ENCODE measurements at regions not wholly inside any gene's neighbourhood (a gene's known extent, or its start where the extent isn't known, plus 50 kb on each side); places are given as distances from the start of the nearest gene placed in this dataset.

- H3K4me3 ChIP-seq (ENCODE audit: low read depth, low read length): no peak overlapping the region
- DNase-seq (ENCODE audit: low read depth): no peak
- TF ChIP-seq, protein P1, sequence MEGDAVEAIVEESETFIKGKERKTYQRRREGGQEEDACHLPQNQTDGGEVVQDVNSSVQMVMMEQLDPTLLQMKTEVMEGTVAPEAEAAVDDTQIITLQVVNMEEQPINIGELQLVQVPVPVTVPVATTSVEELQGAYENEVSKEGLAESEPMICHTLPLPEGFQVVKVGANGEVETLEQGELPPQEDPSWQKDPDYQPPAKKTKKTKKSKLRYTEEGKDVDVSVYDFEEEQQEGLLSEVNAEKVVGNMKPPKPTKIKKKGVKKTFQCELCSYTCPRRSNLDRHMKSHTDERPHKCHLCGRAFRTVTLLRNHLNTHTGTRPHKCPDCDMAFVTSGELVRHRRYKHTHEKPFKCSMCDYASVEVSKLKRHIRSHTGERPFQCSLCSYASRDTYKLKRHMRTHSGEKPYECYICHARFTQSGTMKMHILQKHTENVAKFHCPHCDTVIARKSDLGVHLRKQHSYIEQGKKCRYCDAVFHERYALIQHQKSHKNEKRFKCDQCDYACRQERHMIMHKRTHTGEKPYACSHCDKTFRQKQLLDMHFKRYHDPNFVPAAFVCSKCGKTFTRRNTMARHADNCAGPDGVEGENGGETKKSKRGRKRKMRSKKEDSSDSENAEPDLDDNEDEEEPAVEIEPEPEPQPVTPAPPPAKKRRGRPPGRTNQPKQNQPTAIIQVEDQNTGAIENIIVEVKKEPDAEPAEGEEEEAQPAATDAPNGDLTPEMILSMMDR (IDR thresholded peaks at IDR 0.05; ENCODE audit: insufficient read depth, low read depth, low read length, missing control alignments): no peak
Observed at GRCh38 chr13:28550091-28550490, 55.2 kb upstream of the FLT1 start.

GRCh38 chr13:28548872-28549271 is 53.9 kb upstream of the FLT1 start:
- TF ChIP-seq, protein P1 (IDR thresholded peaks at IDR 0.05; ENCODE audit: insufficient read depth, low read depth, low read length, missing control alignments): no peak
- no peak for DNase-seq (ENCODE audit: low read depth)
- no peak overlapping the region for H3K4me3 ChIP-seq (ENCODE audit: low read depth, low read length)

GRCh38 chr13:28548468-28548867 is 53.5 kb upstream of the FLT1 start:
- no peak overlapping the region for H3K4me3 ChIP-seq (ENCODE audit: low read depth, low read length)
- no peak for DNase-seq (ENCODE audit: low read depth)
- TF ChIP-seq, protein P1 (IDR thresholded peaks at IDR 0.05; ENCODE audit: insufficient read depth, low read depth, low read length, missing control alignments): no peak

GRCh38 chr13:28545583-28546333 is 50.8 kb upstream of the FLT1 start:
- H3K4me3 ChIP-seq (ENCODE audit: low read depth, low read length): no peak overlapping the region
- DNase-seq (ENCODE audit: low read depth): no peak
- TF ChIP-seq, protein P1 (IDR thresholded peaks at IDR 0.05; ENCODE audit: insufficient read depth, low read depth, low read length, missing control alignments): no peak

Data from GM12865 (cell line).